GM18951 (cell line): ENCODE measurements at regions not wholly inside any gene's neighbourhood (a gene's known extent, or its start where the extent isn't known, plus 50 kb on each side); places are given as distances from the start of the nearest gene placed in this dataset.
"Not testable (repeated sequence)": the region's sequence is repeated elsewhere in the genome, so short reads cannot be mapped to it uniquely, and the experiment has no call there.

Source experiments
- POLR2A ChIP-seq: IDR thresholded peaks from 4 replicates; pipeline ENCODE4 v1.6.1; 2011; ENCODE audit warnings: mild to moderate bottlenecking; ENCODE audit not compliant: insufficient read length, insufficient read depth; ENCODE audit errors: extremely low read depth
- in situ Hi-C: fragments of 300-500 bp; cut with MboI; formaldehyde crosslinking; loops from one replicate; pipeline ENCODE4 v1.12.0; 2022; ENCODE audit warnings: low sequenced_read_pairs, mixed read lengths, inconsistent platforms; ENCODE audit not compliant: unreplicated experiment

GRCh38 chr12:131220331-131220685 is 266.6 kb downstream of the ADGRD1 start:
- TF ChIP-seq POLR2A: no peak
- in situ Hi-C loops: no loop called here

GRCh38 chr12:131221061-131221956 is 267.6 kb downstream of the ADGRD1 start:
- peak; percentile 22 for TF ChIP-seq POLR2A

GRCh38 chr12:131221957-131222328 is 268.2 kb downstream of the ADGRD1 start:
- in situ Hi-C loops: no loop called here
- peak; percentile 21 for TF ChIP-seq POLR2A

More at GRCh38 chr12:131221061-131221956, 267.6 kb downstream of the ADGRD1 start:
- in situ Hi-C loops: no loop called here

- in situ Hi-C loops: no loop called here
- TF ChIP-seq POLR2A: no peak
Measured at GRCh38 chr12:131222329-131223139, 268.8 kb downstream of the ADGRD1 start.

- TF ChIP-seq POLR2A: no peak
- in situ Hi-C loops: no loop called here
Measured at GRCh38 chr12:131223171-131223761, 269.6 kb downstream of the ADGRD1 start.

GRCh38 chr12:131223791-131224225 is 270.1 kb downstream of the ADGRD1 start:
- no peak for TF ChIP-seq POLR2A
- in situ Hi-C loops: no loop called here

- in situ Hi-C loops: not testable (repeated sequence)
Measured at GRCh38 chr12:131224226-131225065, 270.7 kb downstream of the ADGRD1 start.

- in situ Hi-C loops: not testable (repeated sequence)
Measured at GRCh38 chr12:131225066-131225380, 271.3 kb downstream of the ADGRD1 start.

GRCh38 chr12:131226345-131227265 is 272.9 kb downstream of the ADGRD1 start:
- in situ Hi-C loops: no loop called here
- no peak for TF ChIP-seq POLR2A

- in situ Hi-C loops: not testable (repeated sequence)
Measured at GRCh38 chr12:131227641-131228040, 273.9 kb downstream of the ADGRD1 start.

- in situ Hi-C loops: not testable (repeated sequence)
Measured at GRCh38 chr12:131229079-131229425, 275.3 kb downstream of the ADGRD1 start.

- in situ Hi-C loops: no loop called here
- no peak for TF ChIP-seq POLR2A
Measured at GRCh38 chr12:131229426-131230339, 276.0 kb downstream of the ADGRD1 start.
